HG03460 (cell line): ENCODE measurements at regions not wholly inside any gene's neighbourhood (a gene's known extent, or its start where the extent isn't known, plus 50 kb on each side); places are given as distances from the start of the nearest gene placed in this dataset.
"Not testable (repeated sequence)": the region's sequence is repeated elsewhere in the genome, so short reads cannot be mapped to it uniquely, and the experiment has no call there.

Source experiments
- ATAC-seq: cut with Tn5 transposase; IDR thresholded peaks from one replicate; pipeline ENCODE4 v1.9.1; 2021; ENCODE audit not compliant: unreplicated experiment

- ATAC-seq: no peak
Observed at GRCh38 chr4:116346750-116347149, 738.6 kb downstream of the TRAM1L1 start.

- ATAC-seq: no peak
Observed at GRCh38 chr4:116343809-116344208, 741.6 kb downstream of the TRAM1L1 start.

- no peak for ATAC-seq
Observed at GRCh38 chr4:116342143-116342542, 743.2 kb downstream of the TRAM1L1 start.

GRCh38 chr4:116332508-116332907 lies 752.9 kb downstream of the TRAM1L1 start:
- no peak for ATAC-seq

GRCh38 chr4:116328261-116328860 lies 757.0 kb downstream of the TRAM1L1 start:
- ATAC-seq: no peak

GRCh38 chr4:116323606-116324005 lies 761.8 kb downstream of the TRAM1L1 start:
- ATAC-seq: no peak

GRCh38 chr4:116321471-116321870 lies 763.9 kb downstream of the TRAM1L1 start:
- no peak for ATAC-seq

GRCh38 chr4:116320859-116321258 lies 764.5 kb downstream of the TRAM1L1 start:
- ATAC-seq: no peak

- ATAC-seq: no peak
Observed at GRCh38 chr4:116303736-116304188, 781.6 kb downstream of the TRAM1L1 start.

GRCh38 chr4:116302990-116303735 lies 782.2 kb downstream of the TRAM1L1 start:
- ATAC-seq: no peak

- no peak for ATAC-seq
Observed at GRCh38 chr4:116275006-116275405, 810.4 kb downstream of the TRAM1L1 start.

- no peak for ATAC-seq
Observed at GRCh38 chr4:116272336-116272735, 813.0 kb downstream of the TRAM1L1 start.

GRCh38 chr4:116260931-116261330 lies 824.4 kb downstream of the TRAM1L1 start:
- not testable (repeated sequence) for ATAC-seq

- no peak for ATAC-seq
Observed at GRCh38 chr4:116244771-116245170, 840.6 kb downstream of the TRAM1L1 start.

GRCh38 chr4:116243431-116243830 lies 841.9 kb downstream of the TRAM1L1 start:
- no peak for ATAC-seq

GRCh38 chr4:116233971-116234370 lies 851.4 kb downstream of the TRAM1L1 start:
- no peak for ATAC-seq

GRCh38 chr4:116231999-116232398 lies 853.4 kb downstream of the TRAM1L1 start:
- not testable (repeated sequence) for ATAC-seq

GRCh38 chr4:116229420-116229819 lies 856.0 kb downstream of the TRAM1L1 start:
- ATAC-seq: no peak

GRCh38 chr4:116223040-116223732 lies 862.2 kb downstream of the TRAM1L1 start:
- ATAC-seq: no peak

GRCh38 chr4:116217781-116218180 lies 867.6 kb downstream of the TRAM1L1 start:
- no peak for ATAC-seq

- no peak for ATAC-seq
Observed at GRCh38 chr4:116215622-116216021, 869.8 kb downstream of the TRAM1L1 start.

GRCh38 chr4:116202524-116202923 lies 882.9 kb downstream of the TRAM1L1 start:
- no peak for ATAC-seq
